ENCODE measurements at regions not wholly inside any gene's neighbourhood (a gene's known extent, or its start where the extent isn't known, plus 50 kb on each side); places are given as distances from the start of the nearest gene placed in this dataset.
"Not testable (repeated sequence)": the region's sequence is repeated elsewhere in the genome, so short reads cannot be mapped to it uniquely, and the experiment has no call there.

DNA sequence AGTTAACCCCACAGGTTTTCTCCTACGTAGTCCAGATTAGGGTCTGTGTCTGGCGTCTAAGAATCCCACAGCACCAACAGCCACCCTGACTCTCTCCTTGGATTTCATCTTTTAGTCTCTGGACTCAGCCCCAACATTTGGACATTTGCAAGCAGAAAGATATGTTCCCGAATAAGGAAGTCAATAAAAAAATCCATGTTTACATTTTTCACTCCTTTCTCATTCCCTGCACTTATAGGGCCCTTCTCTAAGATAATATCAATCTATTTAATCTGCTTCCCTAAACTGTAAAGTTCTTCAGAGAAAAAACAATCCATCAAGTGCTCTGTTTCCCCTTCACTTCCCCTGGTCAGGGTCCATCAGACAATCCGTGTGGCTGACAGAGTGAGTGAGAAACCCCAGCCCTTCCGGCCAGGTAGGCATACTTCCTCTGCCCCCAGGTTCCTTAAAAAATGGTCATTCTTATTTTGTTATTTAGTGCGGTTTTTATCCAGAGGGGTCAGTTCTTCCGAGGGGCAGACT, 105.9 kb upstream of the CDC42BPA start:
- H3K36me3 Mint-ChIP-seq (ENCODE audit: low read depth), result no peaks in the 10 kb centered on the region
- H3K4me3 Mint-ChIP-seq, result no peak overlapping the region
- CTCF ChIA-PET, result no interaction called here
- no peaks in the 10 kb centered on the region for H3K9me3 Mint-ChIP-seq
- H3K27ac Mint-ChIP-seq, result no peak overlapping the region
- no peaks in the 10 kb centered on the region for H3K4me1 Mint-ChIP-seq
- DNase-seq, result no peak
- peaks cover 2% of the 10 kb centered on the region for H3K27me3 Mint-ChIP-seq
- POLR2A ChIA-PET, result no interaction called here

DNA sequence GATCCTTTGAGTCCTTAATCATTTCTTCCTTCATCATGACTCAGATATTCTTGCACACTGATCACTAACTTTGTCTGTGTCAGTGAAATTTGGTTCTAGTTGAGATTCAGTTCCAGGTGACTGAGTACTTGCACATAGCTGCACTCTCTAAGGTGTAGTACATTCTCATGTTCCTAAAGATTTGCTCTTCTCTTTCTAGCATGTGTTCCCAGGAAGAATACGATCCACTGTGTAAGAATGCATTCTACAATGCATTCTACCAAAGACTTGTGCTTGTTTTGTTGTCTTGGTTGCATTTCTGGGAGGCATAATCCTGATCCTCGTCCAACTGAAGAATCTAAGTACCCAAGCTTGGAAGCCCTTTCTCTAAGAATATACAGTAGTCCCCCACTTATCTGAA, 104.3 kb upstream of the CDC42BPA start:
- CTCF ChIA-PET, result no interaction called here

DNA sequence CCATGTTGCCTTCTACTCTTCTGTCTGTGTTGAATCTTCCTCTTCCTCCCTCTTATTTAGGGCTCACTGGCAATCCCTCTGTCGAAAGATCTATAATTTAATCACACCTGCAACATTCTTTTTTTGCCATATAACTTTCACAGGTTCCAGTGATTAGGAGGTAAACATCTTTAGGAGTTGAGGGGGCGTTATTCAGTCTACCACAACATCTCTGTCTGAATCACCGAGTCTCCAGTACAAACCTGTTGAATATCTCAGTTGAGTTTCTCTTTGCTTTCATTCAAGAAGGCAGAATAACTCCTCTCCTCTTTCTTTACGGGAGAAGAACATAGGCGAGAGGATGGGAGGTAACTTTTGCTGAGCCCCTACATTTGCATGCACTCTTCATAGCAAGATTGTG, 101.9 kb upstream of the CDC42BPA start:
- Mint-ChIP-seq H3K27me3 (peaks cover 8% of the 10 kb centered on the region), H3K27ac (no peak overlapping the region), H3K9me3 (no peaks in the 10 kb centered on the region), H3K36me3 (ENCODE audit: low read depth) (no peaks in the 10 kb centered on the region), H3K4me3 (no peak overlapping the region), H3K4me1 (no peaks in the 10 kb centered on the region)
- ChIA-PET CTCF (no interaction called here), POLR2A (no interaction called here)
- DNase-seq, result no peak

More for the DNA sequence above, 104.3 kb upstream of the CDC42BPA start:
- Mint-ChIP-seq H3K27ac (no peak overlapping the region), H3K4me1 (no peaks in the 10 kb centered on the region), H3K27me3 (peaks cover 2% of the 10 kb centered on the region), H3K4me3 (no peak overlapping the region), H3K36me3 (ENCODE audit: low read depth) (no peaks in the 10 kb centered on the region), H3K9me3 (no peaks in the 10 kb centered on the region)
- POLR2A ChIA-PET, result no interaction called here
- DNase-seq, result no peak

DNA sequence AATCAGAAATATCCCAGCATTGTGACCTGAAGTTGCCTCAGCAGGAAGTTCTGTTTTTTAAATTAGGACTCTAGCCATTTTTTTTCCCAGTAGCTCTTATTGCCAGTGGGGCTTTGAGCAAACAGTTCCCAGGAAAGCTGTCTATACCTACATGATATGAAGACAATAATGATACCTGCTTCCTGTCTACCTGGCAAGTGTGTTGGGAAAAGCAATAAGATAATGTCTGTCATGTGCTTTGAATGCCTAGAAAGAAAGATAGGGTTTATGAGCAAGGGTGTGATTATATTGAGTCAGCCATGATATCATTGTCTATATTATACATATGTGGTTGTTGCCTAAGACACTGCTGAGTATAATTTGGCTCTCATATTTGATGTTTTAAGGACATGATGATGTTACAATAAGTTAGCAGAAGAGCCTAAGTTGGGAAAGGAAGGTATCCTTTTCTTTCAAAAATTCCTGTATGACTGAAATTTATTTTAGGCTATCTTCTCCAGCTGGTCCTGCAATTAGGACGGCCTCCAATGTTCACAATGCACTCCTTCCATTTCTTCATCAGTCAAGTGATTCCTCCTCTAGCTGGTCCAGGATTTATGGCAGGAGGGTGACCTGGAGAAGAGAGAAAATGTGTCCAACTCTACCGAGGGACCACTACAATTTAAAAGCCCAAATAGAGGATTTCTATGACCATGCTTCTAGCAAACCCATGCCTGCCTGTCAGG, 99.6 kb upstream of the CDC42BPA start:
- ChIA-PET CTCF (no interaction called here), POLR2A (no interaction called here)
- Mint-ChIP-seq H3K9me3 (no peaks in the 10 kb centered on the region), H3K27ac (no peak overlapping the region), H3K4me3 (no peak overlapping the region), H3K36me3 (ENCODE audit: low read depth) (no peaks in the 10 kb centered on the region), H3K27me3 (peaks cover 8% of the 10 kb centered on the region), H3K4me1 (no peaks in the 10 kb centered on the region)
- DNase-seq, result no peak

DNA sequence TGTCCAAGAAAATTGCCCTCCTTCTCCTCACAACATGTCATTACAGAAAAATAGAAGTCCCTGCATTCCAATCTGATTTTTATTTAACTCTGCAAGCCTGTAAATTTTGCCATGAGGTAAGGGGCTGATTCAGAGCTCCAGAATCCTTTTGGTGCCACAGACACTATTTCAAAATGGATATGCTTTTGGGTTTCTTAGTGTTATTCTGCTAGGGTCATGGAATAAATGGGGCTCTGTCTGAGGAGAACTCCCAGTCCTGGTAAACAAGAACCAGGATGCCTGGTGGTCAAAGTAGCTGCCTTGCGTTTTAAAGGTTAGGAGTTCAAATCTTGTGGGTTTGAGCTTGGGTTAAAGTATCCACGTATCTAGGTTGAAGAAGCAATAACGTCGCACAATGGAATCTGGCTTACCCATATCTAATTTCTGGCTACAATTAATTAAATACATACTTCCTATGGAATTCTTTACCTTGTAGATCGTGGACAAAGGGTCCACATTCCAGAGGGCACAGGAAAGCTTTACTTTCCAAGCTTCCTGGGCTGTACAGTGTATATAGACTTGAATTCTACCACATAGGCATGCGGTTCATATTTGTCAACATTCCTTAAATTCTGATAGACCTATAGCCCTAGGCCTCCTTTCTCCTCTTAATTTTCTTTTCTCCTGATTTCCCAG, 98.0 kb upstream of the CDC42BPA start:
- H3K27ac Mint-ChIP-seq, result no peak overlapping the region
- DNase-seq, result no peak
- H3K9me3 Mint-ChIP-seq, result no peaks in the 10 kb centered on the region
- no peaks in the 10 kb centered on the region for H3K36me3 Mint-ChIP-seq (ENCODE audit: low read depth)
- CTCF ChIA-PET, result no interaction called here
- POLR2A ChIA-PET, result no interaction called here
- H3K4me1 Mint-ChIP-seq, result no peaks in the 10 kb centered on the region
- no peak overlapping the region for H3K4me3 Mint-ChIP-seq
- peaks cover 11% of the 10 kb centered on the region for H3K27me3 Mint-ChIP-seq

DNA sequence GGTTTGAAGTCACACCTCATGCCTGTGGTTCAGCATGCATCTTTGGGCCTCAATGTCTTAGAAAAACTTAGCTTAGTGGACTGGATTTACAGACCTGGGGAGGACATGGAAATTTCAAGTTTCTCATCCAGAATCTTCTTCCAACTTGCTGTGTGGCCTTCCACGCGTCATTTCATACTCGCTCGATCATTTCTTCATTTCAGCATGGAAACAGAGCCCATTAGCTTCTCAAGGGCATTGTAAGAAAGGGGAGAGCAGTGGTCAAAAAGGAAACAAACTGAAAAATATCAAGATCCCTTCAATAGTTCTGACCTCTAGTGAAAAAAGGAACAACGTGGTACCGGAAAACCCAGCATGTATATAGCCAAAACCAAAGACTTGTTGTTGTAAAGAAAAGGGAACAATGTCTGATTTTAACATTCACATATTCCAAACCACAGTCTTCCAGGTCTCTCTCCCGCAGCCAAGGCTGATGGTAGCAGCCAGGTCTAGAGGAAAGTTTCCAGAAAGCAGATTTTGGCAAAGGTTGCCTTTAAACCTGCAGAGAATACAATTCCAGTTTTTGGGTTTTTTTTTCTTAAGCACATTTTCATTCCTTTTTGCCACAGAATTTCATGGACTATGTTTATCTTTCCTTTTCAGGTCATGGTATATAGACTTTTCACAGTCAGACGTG, 97.0 kb upstream of the CDC42BPA start:
- Mint-ChIP-seq H3K27me3 (peaks cover 17% of the 10 kb centered on the region), H3K4me3 (no peak overlapping the region), H3K36me3 (ENCODE audit: low read depth) (no peaks in the 10 kb centered on the region), H3K4me1 (no peaks in the 10 kb centered on the region), H3K27ac (no peak overlapping the region), H3K9me3 (no peaks in the 10 kb centered on the region)
- ChIA-PET POLR2A (no interaction called here), CTCF (no interaction called here)
- DNase-seq, result no peak

DNA sequence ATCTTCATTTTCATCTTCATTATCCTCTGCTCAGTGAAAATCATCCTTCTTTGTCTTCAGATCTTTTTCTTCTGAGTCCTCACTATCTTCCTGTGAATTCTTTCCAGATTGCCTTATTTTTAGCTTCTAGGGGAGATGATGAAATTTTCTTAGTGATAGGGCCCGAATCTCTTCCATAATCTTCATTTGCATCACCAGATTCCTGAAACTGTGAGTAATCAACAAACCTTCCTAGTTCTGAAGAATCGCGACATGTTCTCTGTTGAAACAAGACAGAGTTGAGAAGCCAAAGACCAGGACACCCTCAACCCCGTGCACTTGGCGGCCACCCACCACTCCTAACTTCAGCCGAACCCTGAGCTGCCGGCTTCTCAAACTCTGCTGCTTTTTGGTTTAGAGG, 92.8 kb upstream of the CDC42BPA start:
- no peaks in the 10 kb centered on the region for H3K9me3 Mint-ChIP-seq
- H3K36me3 Mint-ChIP-seq (ENCODE audit: low read depth), result no peaks in the 10 kb centered on the region
- H3K27me3 Mint-ChIP-seq, result peaks cover 37% of the 10 kb centered on the region
- H3K27ac Mint-ChIP-seq, result no peak overlapping the region
- no peaks in the 10 kb centered on the region for H3K4me1 Mint-ChIP-seq
- ChIA-PET POLR2A (no interaction called here), CTCF (no interaction called here)
- DNase-seq, result no peak
- H3K4me3 Mint-ChIP-seq, result no peak overlapping the region

DNA sequence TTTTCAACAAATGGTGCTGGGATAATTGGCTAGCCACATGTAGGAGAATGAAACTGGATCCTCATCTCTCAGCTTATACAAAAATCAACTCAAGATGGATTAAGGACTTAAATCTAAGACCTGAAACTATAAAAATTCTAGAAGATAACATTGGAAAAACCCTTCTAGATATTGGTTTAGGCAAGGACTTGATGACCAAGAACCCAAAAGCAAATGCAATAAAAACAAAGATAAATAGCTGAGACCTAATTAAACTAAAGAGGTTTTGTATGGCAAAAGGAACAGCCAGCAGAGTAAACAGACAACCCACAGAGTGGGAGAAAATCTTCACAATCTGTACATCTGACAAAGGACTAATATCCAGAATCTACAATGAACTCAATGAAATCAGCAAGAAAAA, 88.0 kb upstream of the CDC42BPA start:
- DNase-seq; H3K9me3 Mint-ChIP-seq; H3K4me3 Mint-ChIP-seq; H3K36me3 Mint-ChIP-seq (ENCODE audit: low read depth); POLR2A ChIA-PET; H3K27ac Mint-ChIP-seq: not testable (repeated sequence)
- CTCF ChIA-PET, result interaction anchor here (0.6 kb wide), 1 partner anchor 603 kb away, joined by 3 read pairs; no protein-coding TSS in a partner anchor
- H3K27me3 Mint-ChIP-seq, result peaks cover 33% of the 10 kb centered on the region
- peaks cover 12% of the 10 kb centered on the region for H3K4me1 Mint-ChIP-seq

DNA sequence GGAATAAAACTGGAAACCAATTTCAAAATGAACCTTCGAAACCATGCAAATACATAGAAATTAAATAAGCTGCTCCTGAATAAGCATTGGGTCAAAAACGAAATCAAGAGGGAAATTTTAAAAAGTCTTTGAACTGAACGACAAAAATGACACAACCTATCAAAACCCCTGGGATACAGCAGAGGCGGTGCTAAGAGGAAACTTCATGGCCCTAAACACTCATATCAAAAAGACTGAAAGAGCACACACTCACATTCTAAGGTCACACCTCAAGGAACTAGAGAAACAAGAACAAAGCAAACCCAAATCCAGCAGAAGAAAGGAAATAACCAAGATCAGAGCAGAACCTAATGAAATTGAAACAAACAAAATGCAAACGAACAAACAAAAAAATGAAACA, 85.2 kb upstream of the CDC42BPA start:
- H3K9me3 Mint-ChIP-seq, result peaks cover 5% of the 10 kb centered on the region
- ChIA-PET CTCF (no interaction called here), POLR2A (no interaction called here)
- peaks cover 12% of the 10 kb centered on the region for H3K4me1 Mint-ChIP-seq
- no peak overlapping the region for H3K4me3 Mint-ChIP-seq
- H3K36me3 Mint-ChIP-seq (ENCODE audit: low read depth), result peaks cover 7% of the 10 kb centered on the region
- H3K27me3 Mint-ChIP-seq, result peaks cover 24% of the 10 kb centered on the region
- peak overlapping the region; percentile 37 for H3K27ac Mint-ChIP-seq
- no peak for DNase-seq

DNA sequence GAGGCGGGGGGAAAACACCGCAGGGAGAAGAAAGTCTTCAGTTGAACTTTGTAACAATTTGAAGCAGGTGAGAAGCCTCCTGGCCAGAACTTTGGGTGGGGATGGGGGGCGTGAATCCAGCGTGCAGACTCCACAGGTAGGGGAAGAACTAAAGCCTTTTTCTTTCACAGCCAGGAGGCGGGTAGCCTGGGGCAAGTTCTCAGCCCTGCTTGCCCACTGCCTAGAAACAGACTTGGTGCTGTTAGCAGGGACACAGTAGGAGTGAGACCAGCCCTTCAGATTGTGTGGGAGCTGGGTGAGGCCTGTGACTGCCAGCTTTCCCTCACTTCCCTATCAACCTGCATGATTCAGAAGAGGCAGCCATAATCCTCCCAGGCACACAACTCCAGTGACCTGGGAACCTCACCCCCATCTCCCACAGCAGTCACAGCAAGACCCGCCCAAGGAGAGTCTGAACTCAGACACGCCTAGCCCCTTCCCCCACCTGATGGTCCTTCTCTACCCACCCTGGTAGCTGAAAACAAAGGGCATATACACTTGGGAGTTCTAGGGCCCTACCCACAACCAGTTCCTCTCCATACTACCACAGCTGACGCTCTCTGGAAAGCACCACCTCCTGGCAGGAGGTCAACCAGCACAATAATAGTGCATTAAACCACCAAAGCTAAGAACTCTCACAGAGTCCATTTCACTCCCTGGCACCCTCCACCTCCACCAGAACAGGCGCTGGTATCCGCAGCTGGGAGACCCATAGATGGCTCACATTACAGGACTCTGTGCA, 83.5 kb upstream of the CDC42BPA start:
- H3K4me3 Mint-ChIP-seq, result no peak overlapping the region
- ChIA-PET CTCF (no interaction called here), POLR2A (no interaction called here)
- H3K9me3 Mint-ChIP-seq, result peaks cover 5% of the 10 kb centered on the region
- no peak overlapping the region for H3K27ac Mint-ChIP-seq
- H3K36me3 Mint-ChIP-seq (ENCODE audit: low read depth), result peaks cover 7% of the 10 kb centered on the region
- DNase-seq, result no peak
- H3K27me3 Mint-ChIP-seq, result peaks cover 10% of the 10 kb centered on the region
- H3K4me1 Mint-ChIP-seq, result peaks cover 22% of the 10 kb centered on the region

DNA sequence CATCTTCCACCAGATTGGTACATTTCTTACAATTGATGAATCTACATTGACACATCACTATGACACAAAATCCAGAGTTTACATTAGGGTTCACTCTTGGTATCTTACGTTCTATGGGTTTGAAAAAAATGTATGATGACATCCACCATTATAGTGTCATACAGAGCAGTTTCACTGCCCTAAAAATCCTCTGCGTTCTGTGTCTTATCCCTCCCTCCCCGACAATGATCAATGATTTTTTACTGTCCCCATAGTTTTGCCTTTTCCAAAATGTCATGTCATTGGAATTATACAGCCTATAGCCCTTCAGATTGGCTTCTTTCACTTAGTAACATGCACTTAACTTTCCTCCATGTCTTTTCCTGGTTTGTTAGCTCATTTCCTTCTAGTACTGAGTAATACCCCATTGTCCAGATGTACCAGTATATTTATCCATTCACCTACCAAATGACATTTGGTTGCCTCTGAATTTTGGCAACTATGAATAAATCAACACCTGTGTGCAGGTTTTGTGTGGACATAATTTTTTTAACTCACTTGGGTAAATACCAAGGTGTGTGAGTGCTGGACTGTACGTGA, 80.9 kb upstream of the CDC42BPA start:
- Mint-ChIP-seq H3K27ac (no peak overlapping the region), H3K36me3 (ENCODE audit: low read depth) (peaks cover 7% of the 10 kb centered on the region), H3K4me1 (peaks cover 29% of the 10 kb centered on the region), H3K27me3 (peaks cover 3% of the 10 kb centered on the region), H3K4me3 (no peak overlapping the region), H3K9me3 (peaks cover 5% of the 10 kb centered on the region)
- POLR2A ChIA-PET, result no interaction called here
- CTCF ChIA-PET, result no interaction called here
- DNase-seq, result no peak

DNA sequence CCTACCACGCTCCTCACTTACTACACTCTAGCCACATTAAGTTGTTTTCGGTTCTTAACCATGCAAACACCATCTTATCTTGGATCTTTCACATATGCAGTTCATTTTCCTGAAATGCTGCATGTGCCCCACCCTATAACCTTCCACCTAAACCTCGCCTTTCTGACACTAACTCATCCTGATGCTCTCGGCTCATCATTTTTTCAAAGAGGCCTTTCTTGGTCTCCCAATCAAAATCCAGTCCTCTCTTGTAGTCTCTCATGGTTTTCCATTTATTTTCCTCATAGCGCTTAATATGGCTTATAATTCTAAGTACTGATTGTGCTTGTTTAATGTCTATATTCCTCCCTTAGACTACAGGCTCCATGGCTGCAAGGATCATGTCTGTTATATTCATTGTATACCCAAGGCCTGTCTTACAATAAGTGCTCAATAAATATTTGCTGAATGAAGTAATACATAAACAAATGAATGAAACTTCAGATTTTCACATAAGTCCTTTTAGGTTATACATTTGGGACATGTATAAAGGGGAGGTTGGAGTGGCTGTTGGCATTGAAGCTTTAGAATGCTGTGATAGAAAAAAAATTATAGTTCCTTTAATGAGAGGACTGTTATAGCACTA, 79.2 kb upstream of the CDC42BPA start:
- Mint-ChIP-seq H3K27ac (no peak overlapping the region), H3K27me3 (no peaks in the 10 kb centered on the region), H3K4me3 (no peak overlapping the region), H3K4me1 (peaks cover 17% of the 10 kb centered on the region), H3K36me3 (ENCODE audit: low read depth) (no peaks in the 10 kb centered on the region), H3K9me3 (no peaks in the 10 kb centered on the region)
- POLR2A ChIA-PET, result no interaction called here
- CTCF ChIA-PET, result no interaction called here
- DNase-seq, result no peak

All from activated CD4-positive, alpha-beta T cell treated with anti-CD3 and anti-CD28 coated beads, Interleukin-2, amount 10 ng/mL, durations not matched to agents 7 days and 5 days (primary cell).